NCI-H1436 (cell line): ENCODE measurements at regions not wholly inside any gene's neighbourhood (a gene's known extent, or its start where the extent isn't known, plus 50 kb on each side); places are given as distances from the start of the nearest gene placed in this dataset.

Experiments used
- DNase-seq: peaks from one replicate; lab custom pipeline; 2025; lab: John Stamatoyannopoulos, UW

GRCh38 chr12:46131732-46132469, 136.9 kb downstream of the SLC38A1 start:
- DNase-seq, result no peak

- DNase-seq, result no peak
Observed at GRCh38 chr12:46127656-46128055, 137.3 kb upstream of the SCAF11 start.

GRCh38 chr12:46126050-46126727, 135.8 kb upstream of the SCAF11 start:
- no peak for DNase-seq

- DNase-seq, result peak; percentile 56
Observed at GRCh38 chr12:46124848-46125619, 134.7 kb upstream of the SCAF11 start.

GRCh38 chr12:46124132-46124847, 133.9 kb upstream of the SCAF11 start:
- no peak for DNase-seq

- DNase-seq, result no peak
Observed at GRCh38 chr12:46112364-46112763, 122.0 kb upstream of the SCAF11 start.

- no peak for DNase-seq
Observed at GRCh38 chr12:46111715-46112114, 121.3 kb upstream of the SCAF11 start.

GRCh38 chr12:46110928-46111699, 120.7 kb upstream of the SCAF11 start:
- DNase-seq, result no peak

GRCh38 chr12:46110223-46110611, 119.8 kb upstream of the SCAF11 start:
- DNase-seq, result no peak

GRCh38 chr12:46109343-46110222, 119.2 kb upstream of the SCAF11 start:
- DNase-seq, result no peak

GRCh38 chr12:46108721-46109120, 118.3 kb upstream of the SCAF11 start:
- DNase-seq, result no peak

- DNase-seq, result no peak
Observed at GRCh38 chr12:46107591-46107990, 117.2 kb upstream of the SCAF11 start.

GRCh38 chr12:46105735-46106134, 115.4 kb upstream of the SCAF11 start:
- no peak for DNase-seq

- no peak for DNase-seq
Observed at GRCh38 chr12:46103559-46104383, 113.4 kb upstream of the SCAF11 start.

- DNase-seq, result no peak
Observed at GRCh38 chr12:46101485-46101869, 111.1 kb upstream of the SCAF11 start.

GRCh38 chr12:46100551-46101484, 110.4 kb upstream of the SCAF11 start:
- DNase-seq, result peak; percentile 5

GRCh38 chr12:46089414-46090162, 99.2 kb upstream of the SCAF11 start:
- no peak for DNase-seq
